ENCODE measurements at regions not wholly inside any gene's neighbourhood (a gene's known extent, or its start where the extent isn't known, plus 50 kb on each side); places are given as distances from the start of the nearest gene placed in this dataset.

DNA sequence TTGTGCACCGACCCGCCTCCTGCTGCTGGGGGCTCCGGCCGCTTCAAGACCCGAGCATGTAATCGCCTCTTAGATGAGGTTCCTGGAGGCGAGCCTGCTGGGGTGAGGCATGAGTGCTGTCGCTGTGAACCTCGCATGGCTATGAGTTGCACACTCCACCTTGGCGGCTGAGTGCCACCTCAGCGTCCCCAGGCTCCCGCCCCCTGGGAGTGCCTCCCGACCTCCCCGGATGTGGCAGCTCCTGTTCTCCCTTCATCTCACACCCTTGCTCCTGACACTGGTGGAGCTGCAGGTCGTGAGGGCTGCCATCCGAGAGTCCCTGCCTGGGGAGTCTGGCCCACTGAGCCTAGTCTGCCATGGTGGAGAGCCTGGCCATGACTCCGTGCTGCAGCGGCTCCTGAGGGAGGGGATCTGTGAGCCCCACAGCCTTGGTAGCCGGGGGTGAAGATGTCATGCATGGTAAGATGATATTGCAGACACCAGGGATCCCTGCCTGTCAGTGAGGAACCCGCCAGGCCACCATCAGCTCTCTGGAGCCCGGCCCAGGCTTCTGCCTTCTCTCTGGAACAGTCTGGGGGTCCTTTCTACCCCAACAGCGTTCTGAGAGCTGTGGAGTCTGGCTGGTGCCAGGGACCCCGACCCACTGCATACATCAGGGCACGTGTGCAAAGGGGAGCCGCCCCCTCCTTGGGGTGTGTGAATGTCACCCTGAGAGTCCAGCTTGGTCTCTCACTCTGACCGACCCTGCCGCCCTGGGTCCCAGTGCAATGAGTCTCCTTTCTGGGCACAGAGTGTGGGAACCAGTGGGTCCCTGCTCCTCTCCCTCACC is 61.6 kb upstream of the HS6ST1 start:
- no peaks in the 10 kb centered on the region for H3K4me1 ChIP-seq

DNA sequence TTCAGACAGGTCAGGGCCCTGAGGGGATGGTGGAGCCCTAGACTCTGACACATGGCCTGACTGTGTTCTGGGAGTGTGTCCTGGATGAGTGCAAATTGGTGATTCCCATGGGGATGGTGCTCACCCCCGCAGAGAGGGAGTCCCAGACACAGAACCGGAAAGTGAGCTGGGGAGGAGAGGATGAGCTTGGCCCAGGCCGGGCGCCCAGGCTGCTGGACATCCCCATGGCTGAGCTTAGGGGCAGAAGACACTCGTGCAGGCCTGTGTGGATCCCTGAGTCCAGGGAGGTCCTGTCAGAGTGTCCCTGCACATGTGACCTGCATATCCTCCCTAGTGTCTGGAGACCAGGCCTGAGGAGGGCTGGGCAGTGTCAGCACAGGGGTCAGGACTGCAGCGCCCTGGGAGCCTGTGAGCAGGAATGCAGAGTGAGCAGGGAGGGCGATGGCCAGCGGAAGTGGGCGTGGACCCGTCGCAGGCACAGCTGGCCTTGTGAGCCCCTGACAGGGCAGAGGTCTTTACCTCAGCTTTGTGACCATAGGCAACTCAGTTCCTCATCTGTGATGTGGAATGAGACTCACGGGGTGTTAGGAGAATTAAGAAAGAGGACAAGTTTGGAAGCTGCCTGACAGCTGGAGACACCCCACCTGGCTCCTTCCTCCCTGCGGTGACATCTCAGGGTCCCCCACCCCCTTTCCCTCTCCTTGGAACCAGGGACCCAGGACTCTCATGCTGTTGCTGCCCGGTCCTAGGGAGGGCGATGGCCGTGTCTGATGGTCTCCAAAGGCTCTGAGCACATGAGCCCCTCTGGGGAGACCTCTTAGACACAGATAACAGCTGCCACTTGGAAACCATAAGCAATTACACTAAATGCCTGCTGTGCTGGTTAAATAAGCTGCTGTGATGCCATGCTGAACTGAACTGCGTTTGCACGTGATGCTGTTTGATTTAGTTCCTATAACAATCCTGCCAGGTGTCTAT is 62.6 kb upstream of the HS6ST1 start:
- Histone ChIP-seq H3K36me3 (no peaks in the 10 kb centered on the region), H3K4me1 (no peaks in the 10 kb centered on the region), H3K9me3 (no peaks in the 10 kb centered on the region), H3K27me3 (no peaks in the 10 kb centered on the region), H3K4me3 (ENCODE audit: low read depth, low read length) (no peak overlapping the region)
- no peak for TF ChIP-seq CTCF (IDR thresholded peaks at IDR 0.05; ENCODE audit: low read depth, low read length)
- no peak for DNase-seq

More for the DNA sequence above, 61.6 kb upstream of the HS6ST1 start:
- no peak for TF ChIP-seq CTCF (IDR thresholded peaks at IDR 0.05; ENCODE audit: low read depth, low read length)
- DNase-seq: no peak
- Histone ChIP-seq H3K36me3 (no peaks in the 10 kb centered on the region), H3K4me3 (ENCODE audit: low read depth, low read length) (no peak overlapping the region), H3K27me3 (no peaks in the 10 kb centered on the region), H3K9me3 (no peaks in the 10 kb centered on the region)

DNA sequence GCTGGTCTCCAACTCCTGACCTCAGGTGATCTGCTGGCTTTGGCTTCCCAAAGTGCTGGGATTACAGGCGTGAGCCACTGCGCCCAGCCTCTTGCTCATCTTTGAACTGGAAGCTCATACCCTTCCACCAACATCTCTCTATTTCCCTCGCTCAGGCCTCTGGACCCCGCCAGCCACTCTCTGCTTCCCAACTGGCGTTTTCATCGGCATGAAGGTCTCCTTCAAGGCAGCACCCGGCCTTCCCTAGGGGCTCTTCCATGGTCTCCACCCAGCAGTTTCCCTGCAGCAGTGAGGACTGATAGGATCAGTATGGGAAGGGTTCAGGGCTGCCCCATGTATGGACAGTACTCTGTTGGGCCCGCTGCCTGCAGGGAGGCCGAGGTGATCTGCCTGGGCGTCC is 65.8 kb upstream of the HS6ST1 start:
- Histone ChIP-seq H3K9me3 (no peaks in the 10 kb centered on the region), H3K4me1 (no peaks in the 10 kb centered on the region), H3K4me3 (ENCODE audit: low read depth, low read length) (no peak overlapping the region), H3K36me3 (no peaks in the 10 kb centered on the region), H3K27me3 (no peaks in the 10 kb centered on the region)
- no peak for TF ChIP-seq CTCF (IDR thresholded peaks at IDR 0.05; ENCODE audit: low read depth, low read length)
- no peak for DNase-seq

- Histone ChIP-seq H3K27me3 (no peaks in the 10 kb centered on the region), H3K36me3 (no peaks in the 10 kb centered on the region), H3K4me1 (no peaks in the 10 kb centered on the region), H3K9me3 (no peaks in the 10 kb centered on the region), H3K4me3 (ENCODE audit: low read depth, low read length) (no peak overlapping the region)
- no peak for TF ChIP-seq CTCF (IDR thresholded peaks at IDR 0.05; ENCODE audit: low read depth, low read length)
- DNase-seq: no peak
Observed at GRCh38 chr2:128384956-128385355, 66.3 kb upstream of the HS6ST1 start.

DNA sequence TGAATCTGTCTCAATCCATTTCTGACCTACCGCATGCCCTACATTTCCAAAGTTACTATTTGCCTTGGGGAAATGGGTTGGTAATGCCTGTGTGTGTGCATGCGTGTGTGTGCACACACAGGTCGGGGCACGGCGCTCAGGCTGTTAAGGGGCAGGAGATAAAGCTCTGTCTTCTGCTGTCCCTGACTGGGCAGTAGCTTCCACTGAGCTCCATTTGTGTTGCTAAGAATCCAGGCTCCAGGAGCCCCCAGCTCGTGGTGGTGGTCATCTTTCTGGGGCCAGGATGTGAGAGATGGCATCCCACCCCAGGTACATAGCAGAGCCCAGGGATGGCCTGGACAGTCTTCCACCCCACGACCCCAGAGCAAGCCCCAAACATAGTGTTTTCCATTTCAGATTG is 66.7 kb upstream of the HS6ST1 start:
- no peaks in the 10 kb centered on the region for H3K9me3 ChIP-seq
- no peak overlapping the region for H3K4me3 ChIP-seq (ENCODE audit: low read depth, low read length)
- no peak for TF ChIP-seq CTCF (IDR thresholded peaks at IDR 0.05; ENCODE audit: low read depth, low read length)
- no peaks in the 10 kb centered on the region for H3K27me3 ChIP-seq
- no peaks in the 10 kb centered on the region for H3K4me1 ChIP-seq
- DNase-seq: no peak
- no peaks in the 10 kb centered on the region for H3K36me3 ChIP-seq
